Gastrocnemius medialis (tissue), 4 donors: ENCODE measurements at regions not wholly inside any gene's neighbourhood (a gene's known extent, or its start where the extent isn't known, plus 50 kb on each side); places are given as distances from the start of the nearest gene placed in this dataset.

Experiments
- ATAC-seq, 2 donors: fragments of 150-250 bp; one replicate each; pipeline ENCODE4 v1.9.1; 2016
- DNase-seq, 2 donors: peaks; one replicate each; pipeline ENCODE4 v3.0.0-alpha.2; 2019
- H3K27ac ChIP-seq, 4 donors: fragments of 200-600 bp; sonication (generic); 1 replicate in 1 of 4; 2 replicates in 3 of 4; pipeline ENCODE4 v1.5.1; 2016 to 2018; ENCODE audit warnings: mild to moderate bottlenecking in 2 of 4, moderate library complexity in 1 of 4
- H3K27me3 ChIP-seq, 3 donors: fragments of 200-600 bp; sonication (generic) in 2 of 3; 1 replicate in 1 of 3; 2 replicates in 2 of 3; pipeline versions ENCODE4 v1.5.1 to v1.6.0; 2016 to 2019; ENCODE audit warnings: mild to moderate bottlenecking in 1 of 3, moderate library complexity in 1 of 3
- H3K36me3 ChIP-seq, 2 donors: fragments of 200-600 bp; sonication (generic) in 1 of 2; one replicate each; pipeline ENCODE4 v1.5.1; 2017 to 2018
- H3K4me1 ChIP-seq, 2 donors: fragments of 200-600 bp; sonication (generic) in 1 of 2; one replicate each; pipeline ENCODE4 v1.5.1; 2016 to 2017; ENCODE audit warnings: mild to moderate bottlenecking in 2 of 2
- H3K4me3 ChIP-seq, 4 donors: fragments of 200-600 bp; sonication (generic) in 3 of 4; 1 replicate in 1 of 4; 2 replicates in 3 of 4; pipeline ENCODE4 v1.5.1; 2016 to 2019; ENCODE audit warnings: mild to moderate bottlenecking in 2 of 4
- H3K9me3 ChIP-seq, 3 donors: fragments of 200-600 bp; sonication (generic) in 2 of 3; 1 replicate in 1 of 3; 2 replicates in 2 of 3; pipeline ENCODE4 v1.5.1; 2016 to 2019
- POLR2A ChIP-seq, 2 donors: fragments of 450-650 bp; IDR thresholded peaks; one replicate each; pipeline ENCODE4 v1.6.1; 2017; ENCODE audit warnings: antibody characterized with exemption in 2 of 2, mild to moderate bottlenecking in 2 of 2, moderate library complexity in 2 of 2
- in situ Hi-C, 4 donors: fragments of 200-750 bp; cut with MboI; loops; one replicate each; pipeline versions ENCODE4 v1.15.0 to v1.8.0; 2017; ENCODE audit warnings: low sequenced_read_pairs in 4 of 4
- intact Hi-C: fragments of 100-400 bp; cut with DNase I; formaldehyde crosslinking; loops from one replicate; pipeline ENCODE4 v1.15.1; 2023; ENCODE audit warnings: low total_unique reads
- TF ChIP-seq, protein P1 (sequence below), 5 experiments: fragments of 450-650 bp in 3 of 5; fragments of 200-600 bp in 2 of 5; sonication (generic) in 2 of 5; IDR thresholded peaks in 4 of 5; conservative IDR thresholded peaks in 1 of 5; 1 replicate in 4 of 5; 2 replicates in 1 of 5; pipeline ENCODE4 v1.5.1; 2016 to 2019; ENCODE audit warnings: antibody characterized with exemption in 5 of 5, mild to moderate bottlenecking in 3 of 5, moderate library complexity in 3 of 5

DNA sequence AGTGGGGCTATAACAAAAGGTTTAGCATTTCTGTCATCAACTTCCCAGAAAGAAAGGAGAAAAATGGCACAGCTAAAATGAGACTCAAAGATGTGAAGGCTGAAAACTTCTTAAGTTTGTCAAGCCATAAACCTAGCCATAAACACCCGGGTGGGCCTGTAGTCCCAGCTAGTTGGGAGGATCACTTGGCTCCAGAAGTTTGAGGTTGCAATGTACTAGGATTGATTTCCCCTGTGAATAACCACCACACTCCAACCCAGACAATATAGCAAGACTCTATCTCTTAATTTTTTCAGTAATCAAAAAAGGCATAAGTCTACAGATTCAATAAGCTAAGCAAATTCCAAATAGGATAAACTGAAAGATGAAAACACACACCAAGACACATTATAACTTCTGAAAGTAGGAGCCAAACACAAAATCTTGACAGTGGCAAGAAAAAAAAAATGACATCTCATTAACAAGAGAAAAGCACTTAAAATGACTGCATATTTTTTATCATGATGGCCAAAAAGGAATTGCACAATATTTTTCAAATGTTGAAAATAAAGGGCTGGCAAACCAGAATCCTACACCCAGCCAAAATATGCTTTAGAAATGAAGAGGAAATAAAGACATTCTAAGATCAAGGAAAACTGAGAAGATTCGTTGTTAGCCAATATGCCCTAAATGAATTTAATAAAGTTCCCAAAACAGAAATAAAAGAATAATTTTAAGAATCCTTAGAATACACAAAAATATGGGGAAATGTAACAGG is 308.4 kb downstream of the BRINP1 start:
- H3K9me3 ChIP-seq = peaks cover 0 to 6% (median 0%) of the 10 kb centered on the region in 3 donors
- H3K4me3 ChIP-seq = no peak overlapping the region
- H3K27ac ChIP-seq = peak overlapping the region in 2 of 4 donors; percentile 2 to 7
- TF ChIP-seq POLR2A (IDR thresholded peaks at IDR 0.05) = no peak
- TF ChIP-seq, protein P1, sequence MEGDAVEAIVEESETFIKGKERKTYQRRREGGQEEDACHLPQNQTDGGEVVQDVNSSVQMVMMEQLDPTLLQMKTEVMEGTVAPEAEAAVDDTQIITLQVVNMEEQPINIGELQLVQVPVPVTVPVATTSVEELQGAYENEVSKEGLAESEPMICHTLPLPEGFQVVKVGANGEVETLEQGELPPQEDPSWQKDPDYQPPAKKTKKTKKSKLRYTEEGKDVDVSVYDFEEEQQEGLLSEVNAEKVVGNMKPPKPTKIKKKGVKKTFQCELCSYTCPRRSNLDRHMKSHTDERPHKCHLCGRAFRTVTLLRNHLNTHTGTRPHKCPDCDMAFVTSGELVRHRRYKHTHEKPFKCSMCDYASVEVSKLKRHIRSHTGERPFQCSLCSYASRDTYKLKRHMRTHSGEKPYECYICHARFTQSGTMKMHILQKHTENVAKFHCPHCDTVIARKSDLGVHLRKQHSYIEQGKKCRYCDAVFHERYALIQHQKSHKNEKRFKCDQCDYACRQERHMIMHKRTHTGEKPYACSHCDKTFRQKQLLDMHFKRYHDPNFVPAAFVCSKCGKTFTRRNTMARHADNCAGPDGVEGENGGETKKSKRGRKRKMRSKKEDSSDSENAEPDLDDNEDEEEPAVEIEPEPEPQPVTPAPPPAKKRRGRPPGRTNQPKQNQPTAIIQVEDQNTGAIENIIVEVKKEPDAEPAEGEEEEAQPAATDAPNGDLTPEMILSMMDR (IDR thresholded peaks at IDR 0.05 in 4 of 5, conservative IDR thresholded peaks at IDR 0.05 in 1 of 5) = no peak
- H3K27me3 ChIP-seq = no peaks in the 10 kb centered on the region
- DNase-seq (no peak), ATAC-seq (peak; percentile 65 to 66)
- intact Hi-C loops (loop anchor here (5.0 kb wide), 1 partner anchor 186 kb away; no protein-coding TSS in a partner anchor), in situ Hi-C loops (no loop called here)
- no peaks in the 10 kb centered on the region for H3K36me3 ChIP-seq
- H3K4me1 ChIP-seq = no peaks in the 10 kb centered on the region

DNA sequence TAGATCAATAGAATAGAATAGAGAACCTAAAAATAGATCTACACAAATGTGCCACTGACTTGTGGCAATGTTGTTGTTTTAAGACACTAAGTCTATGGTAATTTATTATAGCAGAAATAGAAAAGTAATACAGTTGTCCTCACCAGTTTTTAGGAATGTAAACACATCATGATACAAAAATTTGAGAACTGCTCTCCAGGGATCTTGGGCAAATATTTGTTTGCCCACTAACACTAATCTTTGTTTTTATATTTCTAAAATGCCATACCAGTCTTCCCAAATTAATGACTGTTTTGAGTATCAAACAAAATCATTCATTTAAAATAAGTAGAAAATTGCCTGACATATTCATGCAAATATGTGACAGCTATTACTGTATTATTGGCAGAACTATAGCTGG is 297.6 kb downstream of the BRINP1 start:
- TF ChIP-seq, protein P1 (IDR thresholded peaks at IDR 0.05 in 4 of 5, conservative IDR thresholded peaks at IDR 0.05 in 1 of 5) = no peak
- TF ChIP-seq POLR2A (IDR thresholded peaks at IDR 0.05) = no peak
- no peaks in the 10 kb centered on the region for H3K9me3 ChIP-seq
- ATAC-seq = no peak
- in situ Hi-C loops = no loop called here
- H3K4me3 ChIP-seq = no peak overlapping the region
- DNase-seq = no peak
- peaks cover 0 to 3% of the 10 kb centered on the region in 2 donors for H3K4me1 ChIP-seq
- no peak overlapping the region for H3K27ac ChIP-seq
- no peaks in the 10 kb centered on the region for H3K27me3 ChIP-seq
- intact Hi-C loops = no loop called here
- no peaks in the 10 kb centered on the region for H3K36me3 ChIP-seq

DNA sequence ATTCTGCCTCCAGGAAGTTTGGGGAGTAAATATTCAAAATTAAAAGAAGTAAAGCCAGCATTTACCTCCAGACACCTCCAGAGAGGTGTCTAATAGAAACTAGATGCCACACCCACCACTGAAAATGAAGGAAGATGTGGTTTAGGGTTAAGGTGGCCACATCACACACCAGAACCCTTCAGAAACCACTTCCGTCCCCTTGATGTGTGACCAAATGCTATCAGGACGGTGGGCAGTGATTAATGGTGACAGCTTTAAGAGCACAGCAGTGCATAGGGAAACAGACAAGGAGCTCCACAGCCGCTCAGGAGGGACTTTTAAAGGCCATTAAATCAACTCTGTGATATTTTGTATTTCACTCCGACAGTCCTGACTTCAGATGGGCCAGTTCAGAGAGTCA is 295.2 kb downstream of the BRINP1 start:
- intact Hi-C loops = no loop called here
- in situ Hi-C loops = no loop called here
- Histone ChIP-seq H3K27me3 (no peaks in the 10 kb centered on the region), H3K4me1 (peaks cover 0 to 3% of the 10 kb centered on the region in 2 donors), H3K27ac (no peak overlapping the region), H3K9me3 (no peaks in the 10 kb centered on the region), H3K4me3 (no peak overlapping the region), H3K36me3 (no peaks in the 10 kb centered on the region)
- TF ChIP-seq, protein P1 (IDR thresholded peaks at IDR 0.05 in 4 of 5, conservative IDR thresholded peaks at IDR 0.05 in 1 of 5) = no peak
- no peak for TF ChIP-seq POLR2A (IDR thresholded peaks at IDR 0.05)
- DNase-seq = no peak
- no peak for ATAC-seq

DNA sequence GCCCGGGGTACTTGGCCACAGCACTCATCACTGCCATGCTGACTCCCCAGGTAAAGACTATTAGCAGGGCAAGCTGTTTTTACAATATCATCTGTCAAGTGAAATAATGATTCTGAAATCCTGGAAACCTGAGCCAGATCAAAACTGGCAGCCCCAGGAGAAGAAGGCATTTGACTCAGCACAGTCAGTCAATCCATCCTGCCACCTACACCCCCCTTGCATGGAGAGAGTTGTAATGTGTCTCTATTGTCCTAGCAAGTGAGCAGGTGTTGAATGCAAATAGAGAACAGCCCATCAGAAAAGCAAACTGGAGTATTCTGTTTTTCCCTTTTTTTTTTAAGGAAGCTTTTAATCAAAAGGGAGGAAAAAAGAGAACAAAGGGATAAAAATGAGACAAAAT is 291.2 kb downstream of the BRINP1 start:
- Histone ChIP-seq H3K36me3 (no peaks in the 10 kb centered on the region), H3K27me3 (no peaks in the 10 kb centered on the region), H3K4me3 (no peak overlapping the region), H3K27ac (no peak overlapping the region), H3K9me3 (no peaks in the 10 kb centered on the region), H3K4me1 (no peaks in the 10 kb centered on the region)
- in situ Hi-C loops = no loop called here
- no peak for ATAC-seq
- DNase-seq = no peak
- intact Hi-C loops = no loop called here
- TF ChIP-seq POLR2A (IDR thresholded peaks at IDR 0.05) = no peak
- TF ChIP-seq, protein P1 (IDR thresholded peaks at IDR 0.05 in 4 of 5, conservative IDR thresholded peaks at IDR 0.05 in 1 of 5) = no peak
